ENCODE measurements at regions not wholly inside any gene's neighbourhood (a gene's known extent, or its start where the extent isn't known, plus 50 kb on each side); places are given as distances from the start of the nearest gene placed in this dataset.

GRCh38 chr11:91124363-91124762, 901.5 kb upstream of the CHORDC1 start:
- Mint-ChIP-seq H3K36me3 (no peaks in the 10 kb centered on the region), H3K4me1 (peaks cover 23% of the 10 kb centered on the region), H3K4me3 (no peak overlapping the region), H3K27me3 (ENCODE audit: low read depth) (no peaks in the 10 kb centered on the region), H3K9me3 (peaks cover 8% of the 10 kb centered on the region), H3K27ac (no peak overlapping the region)
- DNase-seq (ENCODE audit: low spot score in 2 of 2, unreplicated experiment in 2 of 2) = no peak
- TF ChIP-seq CTCF (IDR thresholded peaks at IDR 0.05; ENCODE audit: unreplicated experiment) = no peak

- no peaks in the 10 kb centered on the region for H3K36me3 Mint-ChIP-seq
These were observed 892.3 kb upstream of the CHORDC1 start for GRCh38 chr11:91115116-91115515.

GRCh38 chr11:91104237-91104636, 881.4 kb upstream of the CHORDC1 start:
- peaks cover 5% of the 10 kb centered on the region for H3K9me3 Mint-ChIP-seq
- no peaks in the 10 kb centered on the region for H3K27me3 Mint-ChIP-seq (ENCODE audit: low read depth)
- TF ChIP-seq CTCF (IDR thresholded peaks at IDR 0.05; ENCODE audit: unreplicated experiment) = no peak
- peaks cover 12% of the 10 kb centered on the region for H3K4me1 Mint-ChIP-seq
- H3K4me3 Mint-ChIP-seq = no peak overlapping the region
- DNase-seq (ENCODE audit: low spot score in 2 of 2, unreplicated experiment in 2 of 2) = no peak
- H3K27ac Mint-ChIP-seq = peak overlapping the region; percentile 59
- peaks cover 5% of the 10 kb centered on the region for H3K36me3 Mint-ChIP-seq

More at GRCh38 chr11:91115116-91115515, 892.3 kb upstream of the CHORDC1 start:
- no peak for TF ChIP-seq CTCF (IDR thresholded peaks at IDR 0.05; ENCODE audit: unreplicated experiment)
- H3K27me3 Mint-ChIP-seq (ENCODE audit: low read depth) = no peaks in the 10 kb centered on the region
- H3K9me3 Mint-ChIP-seq = peaks cover 13% of the 10 kb centered on the region
- peaks cover 3% of the 10 kb centered on the region for H3K4me1 Mint-ChIP-seq
- H3K27ac Mint-ChIP-seq = no peak overlapping the region
- no peak overlapping the region for H3K4me3 Mint-ChIP-seq
- no peak for DNase-seq (ENCODE audit: low spot score in 2 of 2, unreplicated experiment in 2 of 2)

- TF ChIP-seq CTCF (IDR thresholded peaks at IDR 0.05; ENCODE audit: unreplicated experiment) = no peak
- Mint-ChIP-seq H3K27me3 (ENCODE audit: low read depth) (no peaks in the 10 kb centered on the region), H3K4me1 (peaks cover 20% of the 10 kb centered on the region), H3K36me3 (peaks cover 5% of the 10 kb centered on the region), H3K27ac (no peak overlapping the region), H3K9me3 (peaks cover 5% of the 10 kb centered on the region), H3K4me3 (no peak overlapping the region)
- DNase-seq (ENCODE audit: low spot score in 2 of 2, unreplicated experiment in 2 of 2) = no peak
These were observed 877.6 kb upstream of the CHORDC1 start for GRCh38 chr11:91100427-91100826.

GRCh38 chr11:91097083-91097482, 874.2 kb upstream of the CHORDC1 start:
- no peak for TF ChIP-seq CTCF (IDR thresholded peaks at IDR 0.05; ENCODE audit: unreplicated experiment)
- no peaks in the 10 kb centered on the region for H3K36me3 Mint-ChIP-seq
- no peak for DNase-seq (ENCODE audit: low spot score in 2 of 2, unreplicated experiment in 2 of 2)
- peaks cover 10% of the 10 kb centered on the region for H3K4me1 Mint-ChIP-seq
- H3K4me3 Mint-ChIP-seq = no peak overlapping the region
- H3K27me3 Mint-ChIP-seq (ENCODE audit: low read depth) = no peaks in the 10 kb centered on the region
- no peak overlapping the region for H3K27ac Mint-ChIP-seq
- no peaks in the 10 kb centered on the region for H3K9me3 Mint-ChIP-seq

GRCh38 chr11:91093141-91093540, 870.3 kb upstream of the CHORDC1 start:
- no peak for DNase-seq (ENCODE audit: low spot score in 2 of 2, unreplicated experiment in 2 of 2)
- H3K4me3 Mint-ChIP-seq = no peak overlapping the region

More at GRCh38 chr11:91093141-91093540, 870.3 kb upstream of the CHORDC1 start:
- Mint-ChIP-seq H3K9me3 (no peaks in the 10 kb centered on the region), H3K4me1 (peaks cover 10% of the 10 kb centered on the region), H3K27ac (no peak overlapping the region), H3K36me3 (no peaks in the 10 kb centered on the region), H3K27me3 (ENCODE audit: low read depth) (no peaks in the 10 kb centered on the region)
- no peak for TF ChIP-seq CTCF (IDR thresholded peaks at IDR 0.05; ENCODE audit: unreplicated experiment)

Data from mesothelial cell of epicardium (in vitro differentiated cells).